ENCODE measurements at regions not wholly inside any gene's neighbourhood (a gene's known extent, or its start where the extent isn't known, plus 50 kb on each side); places are given as distances from the start of the nearest gene placed in this dataset. TPM values are rescaled to one million over a fixed set of nuclear protein-coding genes. Genes with fewer than 3 reads are reported as not detected.

- no peaks in the 10 kb centered on the region for H3K9me3 Mint-ChIP-seq
- H3K9me3 ChIP-seq (ENCODE audit: control insufficient read depth in 1 of 2, low read length in 2 of 2): no peaks in the 10 kb centered on the region
- ChIA-PET POLR2A (ENCODE audit: partially characterized antibody) (no interaction called here), CTCF (ENCODE audit: partially characterized antibody) (interaction anchor here (1.1 kb wide), 1 partner anchor 51 kb away, joined by 4 read pairs; the partner anchor contains the start of gene NR3C1)
- H3K27me3 Mint-ChIP-seq: no peaks in the 10 kb centered on the region
- H3K36me3 Mint-ChIP-seq: no peaks in the 10 kb centered on the region
- H3K27me3 ChIP-seq (ENCODE audit: insufficient read depth, low read length): no peaks in the 10 kb centered on the region
- H3K4me3 Mint-ChIP-seq: no peak overlapping the region
- DNase-seq: no peak
- H3K4me1 Mint-ChIP-seq: no peaks in the 10 kb centered on the region
- no peak overlapping the region for H3K27ac Mint-ChIP-seq
- H3K27ac ChIP-seq (ENCODE audit: low read depth, low read length): no peak overlapping the region
- H3K4me1 ChIP-seq (ENCODE audit: insufficient read depth, low read length): no peaks in the 10 kb centered on the region
- H3K36me3 ChIP-seq (ENCODE audit: insufficient read depth, low read length): no peaks in the 10 kb centered on the region
- intact Hi-C loops (cut with micrococcal nuclease): no loop called here
- H3K4me3 ChIP-seq (ENCODE audit: low read length in 2 of 2): no peak overlapping the region
Observed at GRCh38 chr5:143454936-143455516, 51.5 kb upstream of the NR3C1 start.

GRCh38 chr5:143453720-143454119 lies 50.2 kb upstream of the NR3C1 start:
- Mint-ChIP-seq H3K4me1 (peaks cover 0 to under 1% (median 0%) of the 10 kb centered on the region in 4 donors), H3K9me3 (no peaks in the 10 kb centered on the region), H3K4me3 (no peak overlapping the region), H3K27ac (no peak overlapping the region), H3K27me3 (no peaks in the 10 kb centered on the region), H3K36me3 (no peaks in the 10 kb centered on the region)
- no peak for DNase-seq
- Histone ChIP-seq H3K36me3 (ENCODE audit: insufficient read depth, low read length) (no peaks in the 10 kb centered on the region), H3K4me1 (ENCODE audit: insufficient read depth, low read length) (peaks cover under 1% of the 10 kb centered on the region), H3K27me3 (ENCODE audit: insufficient read depth, low read length) (no peaks in the 10 kb centered on the region), H3K4me3 (ENCODE audit: low read length in 2 of 2) (no peak overlapping the region), H3K9me3 (ENCODE audit: control insufficient read depth in 1 of 2, low read length in 2 of 2) (no peaks in the 10 kb centered on the region), H3K27ac (ENCODE audit: low read depth, low read length) (no peak overlapping the region)
- intact Hi-C loops (cut with micrococcal nuclease): no loop called here
- ChIA-PET CTCF (ENCODE audit: partially characterized antibody) (interaction anchor here (1.1 kb wide), 1 partner anchor 50 kb away, joined by 4 read pairs; the partner anchor contains the start of gene NR3C1), POLR2A (ENCODE audit: partially characterized antibody) (no interaction called here)

Small RNA genes in the stretch of these regions (microRNA-seq; reads per million reads assigned to microRNA genes)
- not detected for gene MIR5197 (ENCODE audit: borderline microRNAs expressed, borderline number of aligned reads, borderline replicate concordance)

All from CD4-positive, alpha-beta memory T cell (primary cell).